ENCODE measurements at regions not wholly inside any gene's neighbourhood (a gene's known extent, or its start where the extent isn't known, plus 50 kb on each side); places are given as distances from the start of the nearest gene placed in this dataset.

- intact Hi-C loops (cut with micrococcal nuclease) = no loop called here
- Mint-ChIP-seq H3K4me1 (no peaks in the 10 kb centered on the region), H3K27ac (no peak overlapping the region), H3K4me3 (no peak overlapping the region), H3K27me3 (peaks cover 14% of the 10 kb centered on the region), H3K9me3 (no peaks in the 10 kb centered on the region), H3K36me3 (ENCODE audit: low read depth) (no peaks in the 10 kb centered on the region)
- ChIA-PET POLR2A (no interaction called here), CTCF (no interaction called here)
- TF ChIP-seq CTCF (IDR thresholded peaks at IDR 0.05) = no peak
- ATAC-seq (ENCODE audit: low read depth) (no peak), DNase-seq (no peak)
Measured at GRCh38 chr3:170730071-170730812, 139.8 kb downstream of the RPL22L1 start.

GRCh38 chr3:170728181-170728580, 141.8 kb downstream of the RPL22L1 start:
- TF ChIP-seq CTCF (IDR thresholded peaks at IDR 0.05) = no peak
- H3K36me3 Mint-ChIP-seq (ENCODE audit: low read depth) = no peaks in the 10 kb centered on the region
- H3K4me3 Mint-ChIP-seq = no peak overlapping the region
- intact Hi-C loops (cut with micrococcal nuclease) = no loop called here
- CTCF ChIA-PET = no interaction called here
- ATAC-seq (ENCODE audit: low read depth) = no peak
- POLR2A ChIA-PET = no interaction called here
- no peaks in the 10 kb centered on the region for H3K4me1 Mint-ChIP-seq
- H3K9me3 Mint-ChIP-seq = no peaks in the 10 kb centered on the region
- DNase-seq = no peak
- H3K27ac Mint-ChIP-seq = no peak overlapping the region
- peaks cover 8% of the 10 kb centered on the region for H3K27me3 Mint-ChIP-seq

- intact Hi-C loops (cut with micrococcal nuclease) = no loop called here
Measured at GRCh38 chr3:170727754-170728153, 141.9 kb upstream of the SLC7A14 start.

GRCh38 chr3:170726976-170727661, 141.2 kb upstream of the SLC7A14 start:
- ChIA-PET CTCF (no interaction called here), POLR2A (no interaction called here)
- no peaks in the 10 kb centered on the region for H3K9me3 Mint-ChIP-seq
- TF ChIP-seq CTCF (IDR thresholded peaks at IDR 0.05) = no peak
- ATAC-seq (ENCODE audit: low read depth) (no peak), DNase-seq (no peak)
- H3K4me3 Mint-ChIP-seq = no peak overlapping the region
- no peaks in the 10 kb centered on the region for H3K4me1 Mint-ChIP-seq
- H3K27ac Mint-ChIP-seq = no peak overlapping the region
- peaks cover 8% of the 10 kb centered on the region for H3K27me3 Mint-ChIP-seq
- no peaks in the 10 kb centered on the region for H3K36me3 Mint-ChIP-seq (ENCODE audit: low read depth)
- intact Hi-C loops (cut with micrococcal nuclease) = no loop called here

More at GRCh38 chr3:170727754-170728153, 141.9 kb upstream of the SLC7A14 start:
- ATAC-seq (ENCODE audit: low read depth) (no peak), DNase-seq (no peak)
- no peak overlapping the region for H3K27ac Mint-ChIP-seq
- H3K4me3 Mint-ChIP-seq = no peak overlapping the region
- ChIA-PET CTCF (no interaction called here), POLR2A (no interaction called here)
- peaks cover 8% of the 10 kb centered on the region for H3K27me3 Mint-ChIP-seq
- no peak for TF ChIP-seq CTCF (IDR thresholded peaks at IDR 0.05)
- H3K4me1 Mint-ChIP-seq = no peaks in the 10 kb centered on the region
- H3K36me3 Mint-ChIP-seq (ENCODE audit: low read depth) = no peaks in the 10 kb centered on the region
- H3K9me3 Mint-ChIP-seq = no peaks in the 10 kb centered on the region

GRCh38 chr3:170725285-170725731, 139.4 kb upstream of the SLC7A14 start:
- intact Hi-C loops (cut with micrococcal nuclease) = no loop called here
- ATAC-seq (ENCODE audit: low read depth) (no peak), DNase-seq (no peak)
- CTCF ChIA-PET = no interaction called here
- H3K4me1 Mint-ChIP-seq = no peaks in the 10 kb centered on the region
- H3K27me3 Mint-ChIP-seq = peaks cover 9% of the 10 kb centered on the region
- POLR2A ChIA-PET = no interaction called here
- H3K4me3 Mint-ChIP-seq = no peak overlapping the region
- peaks cover 2% of the 10 kb centered on the region for H3K9me3 Mint-ChIP-seq
- no peak for TF ChIP-seq CTCF (IDR thresholded peaks at IDR 0.05)
- no peak overlapping the region for H3K27ac Mint-ChIP-seq
- H3K36me3 Mint-ChIP-seq (ENCODE audit: low read depth) = no peaks in the 10 kb centered on the region
